Ishikawa (cell line): ENCODE measurements at regions not wholly inside any gene's neighbourhood (a gene's known extent, or its start where the extent isn't known, plus 50 kb on each side); places are given as distances from the start of the nearest gene placed in this dataset.

ENCODE experiments used
- CEBPB ChIP-seq: IDR thresholded peaks from 2 replicates; pipeline ENCODE4 v1.6.1; 2012
- CREB1 ChIP-seq: IDR thresholded peaks from 2 replicates; pipeline ENCODE4 v1.6.1; 2012; ENCODE audit warnings: low read depth
- EGR1 ChIP-seq: IDR thresholded peaks from 2 replicates; pipeline ENCODE4 v1.6.1; 2012
- EP300 ChIP-seq: IDR thresholded peaks from 2 replicates; pipeline ENCODE4 v1.6.1; 2012; ENCODE audit warnings: borderline replicate concordance
- FOXM1 ChIP-seq: IDR thresholded peaks from 2 replicates; pipeline ENCODE4 v1.6.1; 2012; ENCODE audit warnings: low read depth, borderline replicate concordance
- MAX ChIP-seq: IDR thresholded peaks from 2 replicates; pipeline ENCODE4 v1.6.1; 2012
- NFIC ChIP-seq: IDR thresholded peaks from 2 replicates; pipeline ENCODE4 v1.6.1; 2012
- RAD21 ChIP-seq: IDR thresholded peaks from 2 replicates; pipeline ENCODE4 v1.6.1; 2012; ENCODE audit warnings: low read depth
- TAF1 ChIP-seq: IDR thresholded peaks from 2 replicates; pipeline ENCODE4 v1.6.1; 2012; ENCODE audit warnings: low read depth, mild to moderate bottlenecking
- TCF12 ChIP-seq: IDR thresholded peaks from 2 replicates; pipeline ENCODE4 v1.6.1; 2012; ENCODE audit warnings: low read depth
- TEAD4 ChIP-seq: IDR thresholded peaks from 2 replicates; pipeline ENCODE4 v1.6.1; 2012
- USF1 ChIP-seq: IDR thresholded peaks from 2 replicates; pipeline ENCODE4 v1.6.1; 2012
- YY1 ChIP-seq: IDR thresholded peaks from 2 replicates; pipeline ENCODE4 v1.6.1; 2012; ENCODE audit warnings: low read depth
- ZBTB7A ChIP-seq: IDR thresholded peaks from 2 replicates; pipeline ENCODE4 v1.6.1; 2012; ENCODE audit warnings: low read depth
- TF ChIP-seq, protein P1 (sequence below): IDR thresholded peaks from 2 replicates; pipeline ENCODE4 v1.6.1; 2012; ENCODE audit warnings: low read depth, mild to moderate bottlenecking

DNA sequence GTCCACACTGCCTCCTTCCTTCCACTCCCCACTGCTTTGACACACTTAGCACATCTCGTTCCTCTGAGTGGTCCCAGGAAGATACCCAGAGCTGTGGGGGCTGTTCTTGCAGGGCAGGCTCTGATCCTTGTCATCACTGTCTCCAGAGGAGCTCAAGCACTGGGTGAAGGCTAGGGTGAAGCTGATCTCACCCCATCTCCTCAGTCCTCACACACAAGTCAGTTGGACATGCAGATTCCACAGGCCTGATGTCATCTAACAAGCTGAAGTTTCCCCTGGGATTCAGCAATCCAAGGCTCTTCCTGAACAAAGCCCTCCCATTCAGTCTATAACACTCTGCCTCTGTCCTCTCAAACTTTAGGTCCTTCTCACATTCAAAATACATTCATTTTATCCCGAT is 90.6 kb upstream of the RAB6C start:
- no peak for TF ChIP-seq EP300

DNA sequence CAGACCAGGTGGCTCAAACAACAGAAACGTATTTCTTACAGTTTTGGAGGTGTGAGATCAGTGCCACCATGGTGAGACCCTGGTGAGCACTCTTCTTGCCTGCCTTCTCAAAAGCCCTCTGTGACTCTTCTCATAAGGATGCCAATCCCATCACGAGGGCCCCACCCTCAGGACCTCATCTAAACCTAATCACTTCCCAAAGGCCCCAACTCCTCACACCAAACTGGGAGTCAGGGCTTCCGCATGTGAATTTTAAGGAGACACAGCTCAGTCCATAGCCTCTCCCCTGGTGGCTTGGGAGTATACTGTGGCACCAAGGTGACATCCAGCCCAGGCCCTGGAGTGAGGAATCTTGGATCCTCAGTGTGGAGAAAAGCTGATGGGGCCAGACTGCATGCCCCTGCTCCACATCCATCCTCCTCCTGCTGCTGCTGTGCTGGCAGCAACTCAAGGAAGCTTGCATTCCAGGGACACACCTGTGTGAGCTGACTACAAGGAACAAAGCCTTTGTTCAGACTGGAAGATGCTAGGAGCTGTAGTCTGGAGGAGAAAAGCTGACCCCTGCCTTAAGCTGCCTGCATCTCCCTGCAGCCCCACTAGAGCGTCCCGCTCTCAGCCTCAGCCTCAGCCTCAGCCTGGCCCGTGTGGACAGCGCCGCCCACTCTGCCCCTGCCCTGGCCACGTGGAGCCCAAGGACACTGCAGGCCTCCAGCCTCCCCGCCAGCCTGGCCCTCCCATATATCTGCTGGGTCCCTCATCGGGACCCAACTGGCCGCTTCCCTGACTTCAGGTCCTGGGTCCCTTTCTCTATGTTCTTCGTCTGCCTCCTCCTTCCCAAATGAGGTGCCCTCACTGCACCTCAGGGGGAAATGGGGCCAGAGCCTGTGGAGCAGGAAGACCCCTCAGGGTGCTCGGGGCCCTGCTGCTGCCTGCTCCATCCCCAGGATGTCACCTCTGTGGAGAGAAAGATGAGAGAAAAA is 87.8 kb upstream of the RAB6C start:
- TF ChIP-seq CREB1 (no peak), FOXM1 (no peak), MAX (no peak), TEAD4 (no peak), EGR1 (no peak), TCF12 (no peak), EP300 (no peak), ZBTB7A (no peak), USF1 (no peak), CEBPB (no peak), RAD21 (no peak), NFIC (no peak)
- TF ChIP-seq, protein P1, sequence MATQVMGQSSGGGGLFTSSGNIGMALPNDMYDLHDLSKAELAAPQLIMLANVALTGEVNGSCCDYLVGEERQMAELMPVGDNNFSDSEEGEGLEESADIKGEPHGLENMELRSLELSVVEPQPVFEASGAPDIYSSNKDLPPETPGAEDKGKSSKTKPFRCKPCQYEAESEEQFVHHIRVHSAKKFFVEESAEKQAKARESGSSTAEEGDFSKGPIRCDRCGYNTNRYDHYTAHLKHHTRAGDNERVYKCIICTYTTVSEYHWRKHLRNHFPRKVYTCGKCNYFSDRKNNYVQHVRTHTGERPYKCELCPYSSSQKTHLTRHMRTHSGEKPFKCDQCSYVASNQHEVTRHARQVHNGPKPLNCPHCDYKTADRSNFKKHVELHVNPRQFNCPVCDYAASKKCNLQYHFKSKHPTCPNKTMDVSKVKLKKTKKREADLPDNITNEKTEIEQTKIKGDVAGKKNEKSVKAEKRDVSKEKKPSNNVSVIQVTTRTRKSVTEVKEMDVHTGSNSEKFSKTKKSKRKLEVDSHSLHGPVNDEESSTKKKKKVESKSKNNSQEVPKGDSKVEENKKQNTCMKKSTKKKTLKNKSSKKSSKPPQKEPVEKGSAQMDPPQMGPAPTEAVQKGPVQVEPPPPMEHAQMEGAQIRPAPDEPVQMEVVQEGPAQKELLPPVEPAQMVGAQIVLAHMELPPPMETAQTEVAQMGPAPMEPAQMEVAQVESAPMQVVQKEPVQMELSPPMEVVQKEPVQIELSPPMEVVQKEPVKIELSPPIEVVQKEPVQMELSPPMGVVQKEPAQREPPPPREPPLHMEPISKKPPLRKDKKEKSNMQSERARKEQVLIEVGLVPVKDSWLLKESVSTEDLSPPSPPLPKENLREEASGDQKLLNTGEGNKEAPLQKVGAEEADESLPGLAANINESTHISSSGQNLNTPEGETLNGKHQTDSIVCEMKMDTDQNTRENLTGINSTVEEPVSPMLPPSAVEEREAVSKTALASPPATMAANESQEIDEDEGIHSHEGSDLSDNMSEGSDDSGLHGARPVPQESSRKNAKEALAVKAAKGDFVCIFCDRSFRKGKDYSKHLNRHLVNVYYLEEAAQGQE: no peak

GRCh38 chr2:129892360-129892759 is 87.1 kb upstream of the RAB6C start:
- TF ChIP-seq CEBPB (no peak), RAD21 (no peak), NFIC (no peak), TAF1 (no peak), TEAD4 (no peak), EGR1 (no peak), EP300 (no peak), TCF12 (no peak), FOXM1 (no peak), ZBTB7A (no peak), CREB1 (no peak), YY1 (no peak), USF1 (no peak), MAX (no peak)
- TF ChIP-seq, protein P1: no peak

DNA sequence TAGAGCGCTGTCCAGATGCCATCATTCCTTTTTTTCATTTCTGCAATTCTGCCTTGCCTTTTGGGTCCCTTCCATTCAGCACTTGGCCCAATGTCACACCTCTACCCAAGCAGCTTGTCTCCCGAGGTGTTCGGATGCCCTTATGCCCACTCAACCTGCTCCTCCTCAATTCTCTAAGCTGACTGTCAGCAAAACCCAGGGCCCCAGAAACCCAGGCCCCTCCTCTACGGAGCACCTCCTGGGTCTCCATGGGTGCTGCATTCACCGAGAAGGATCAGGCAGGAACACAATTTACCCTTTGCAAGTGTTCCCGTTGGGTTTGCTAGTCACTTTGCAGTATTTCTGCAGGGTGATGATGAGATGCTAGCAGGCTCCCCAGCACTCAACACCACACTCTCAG is 86.7 kb upstream of the RAB6C start:
- no peak for TF ChIP-seq CREB1
- no peak for TF ChIP-seq TAF1
- TF ChIP-seq USF1: no peak
- TF ChIP-seq, protein P1: no peak
- TF ChIP-seq EP300: no peak
- no peak for TF ChIP-seq RAD21
- TF ChIP-seq FOXM1: no peak
- no peak for TF ChIP-seq EGR1
- TF ChIP-seq MAX: no peak
- no peak for TF ChIP-seq CEBPB
- TF ChIP-seq YY1: no peak
- no peak for TF ChIP-seq ZBTB7A
